ENCODE measurements at regions not wholly inside any gene's neighbourhood (a gene's known extent, or its start where the extent isn't known, plus 50 kb on each side); places are given as distances from the start of the nearest gene placed in this dataset.

DNA sequence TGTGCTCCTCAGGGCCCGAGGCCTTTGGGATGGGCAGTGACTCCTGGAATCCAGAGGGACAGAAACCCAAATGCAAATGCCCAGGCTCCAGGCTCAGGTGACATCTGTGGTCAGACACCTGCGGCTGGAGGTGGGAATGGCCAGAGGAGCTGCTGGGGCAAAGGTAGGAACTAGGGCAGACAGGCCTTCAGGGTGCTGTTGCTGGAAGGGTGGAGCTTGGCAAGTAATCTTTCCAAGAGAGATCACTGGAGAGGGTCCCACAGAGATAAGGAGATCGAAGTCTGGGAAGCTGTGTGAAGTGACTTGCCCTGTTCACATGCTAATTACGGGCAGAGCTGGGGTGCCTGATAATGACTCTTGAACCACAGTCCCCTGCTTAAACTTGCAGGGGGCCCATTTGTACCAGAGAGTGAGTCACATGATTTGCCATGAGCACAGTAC is 82.4 kb downstream of the ACAA2 start:
- TF ChIP-seq, protein P1, sequence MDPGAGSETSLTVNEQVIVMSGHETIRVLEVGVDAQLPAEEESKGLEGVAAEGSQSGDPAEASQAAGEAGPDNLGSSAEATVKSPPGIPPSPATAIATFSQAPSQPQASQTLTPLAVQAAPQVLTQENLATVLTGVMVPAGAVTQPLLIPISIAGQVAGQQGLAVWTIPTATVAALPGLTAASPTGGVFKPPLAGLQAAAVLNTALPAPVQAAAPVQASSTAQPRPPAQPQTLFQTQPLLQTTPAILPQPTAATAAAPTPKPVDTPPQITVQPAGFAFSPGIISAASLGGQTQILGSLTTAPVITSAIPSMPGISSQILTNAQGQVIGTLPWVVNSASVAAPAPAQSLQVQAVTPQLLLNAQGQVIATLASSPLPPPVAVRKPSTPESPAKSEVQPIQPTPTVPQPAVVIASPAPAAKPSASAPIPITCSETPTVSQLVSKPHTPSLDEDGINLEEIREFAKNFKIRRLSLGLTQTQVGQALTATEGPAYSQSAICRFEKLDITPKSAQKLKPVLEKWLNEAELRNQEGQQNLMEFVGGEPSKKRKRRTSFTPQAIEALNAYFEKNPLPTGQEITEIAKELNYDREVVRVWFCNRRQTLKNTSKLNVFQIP (CRISPR knock-in tag; IDR thresholded peaks at IDR 0.05; ENCODE audit: borderline replicate concordance, low read depth), result no peak
- TF ChIP-seq, protein P2, sequence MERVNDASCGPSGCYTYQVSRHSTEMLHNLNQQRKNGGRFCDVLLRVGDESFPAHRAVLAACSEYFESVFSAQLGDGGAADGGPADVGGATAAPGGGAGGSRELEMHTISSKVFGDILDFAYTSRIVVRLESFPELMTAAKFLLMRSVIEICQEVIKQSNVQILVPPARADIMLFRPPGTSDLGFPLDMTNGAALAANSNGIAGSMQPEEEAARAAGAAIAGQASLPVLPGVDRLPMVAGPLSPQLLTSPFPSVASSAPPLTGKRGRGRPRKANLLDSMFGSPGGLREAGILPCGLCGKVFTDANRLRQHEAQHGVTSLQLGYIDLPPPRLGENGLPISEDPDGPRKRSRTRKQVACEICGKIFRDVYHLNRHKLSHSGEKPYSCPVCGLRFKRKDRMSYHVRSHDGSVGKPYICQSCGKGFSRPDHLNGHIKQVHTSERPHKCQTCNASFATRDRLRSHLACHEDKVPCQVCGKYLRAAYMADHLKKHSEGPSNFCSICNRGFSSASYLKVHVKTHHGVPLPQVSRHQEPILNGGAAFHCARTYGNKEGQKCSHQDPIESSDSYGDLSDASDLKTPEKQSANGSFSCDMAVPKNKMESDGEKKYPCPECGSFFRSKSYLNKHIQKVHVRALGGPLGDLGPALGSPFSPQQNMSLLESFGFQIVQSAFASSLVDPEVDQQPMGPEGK (CRISPR knock-in tag; IDR thresholded peaks at IDR 0.05; ENCODE audit: borderline replicate concordance), result no peak
- TF ChIP-seq ZFP3 (CRISPR knock-in tag; IDR thresholded peaks at IDR 0.05) (no peak), ARNTL (CRISPR knock-in tag; IDR thresholded peaks at IDR 0.05; ENCODE audit: borderline replicate concordance, low read depth) (no peak), RARB (CRISPR knock-in tag; IDR thresholded peaks at IDR 0.05) (no peak), ZFP30 (CRISPR knock-in tag; IDR thresholded peaks at IDR 0.05) (no peak), ISL1 (CRISPR knock-in tag; IDR thresholded peaks at IDR 0.05) (no peak), ZC3H10 (CRISPR knock-in tag; IDR thresholded peaks at IDR 0.05) (no peak), CSDC2 (CRISPR knock-in tag; IDR thresholded peaks at IDR 0.05) (no peak)
- TF ChIP-seq, protein P3, sequence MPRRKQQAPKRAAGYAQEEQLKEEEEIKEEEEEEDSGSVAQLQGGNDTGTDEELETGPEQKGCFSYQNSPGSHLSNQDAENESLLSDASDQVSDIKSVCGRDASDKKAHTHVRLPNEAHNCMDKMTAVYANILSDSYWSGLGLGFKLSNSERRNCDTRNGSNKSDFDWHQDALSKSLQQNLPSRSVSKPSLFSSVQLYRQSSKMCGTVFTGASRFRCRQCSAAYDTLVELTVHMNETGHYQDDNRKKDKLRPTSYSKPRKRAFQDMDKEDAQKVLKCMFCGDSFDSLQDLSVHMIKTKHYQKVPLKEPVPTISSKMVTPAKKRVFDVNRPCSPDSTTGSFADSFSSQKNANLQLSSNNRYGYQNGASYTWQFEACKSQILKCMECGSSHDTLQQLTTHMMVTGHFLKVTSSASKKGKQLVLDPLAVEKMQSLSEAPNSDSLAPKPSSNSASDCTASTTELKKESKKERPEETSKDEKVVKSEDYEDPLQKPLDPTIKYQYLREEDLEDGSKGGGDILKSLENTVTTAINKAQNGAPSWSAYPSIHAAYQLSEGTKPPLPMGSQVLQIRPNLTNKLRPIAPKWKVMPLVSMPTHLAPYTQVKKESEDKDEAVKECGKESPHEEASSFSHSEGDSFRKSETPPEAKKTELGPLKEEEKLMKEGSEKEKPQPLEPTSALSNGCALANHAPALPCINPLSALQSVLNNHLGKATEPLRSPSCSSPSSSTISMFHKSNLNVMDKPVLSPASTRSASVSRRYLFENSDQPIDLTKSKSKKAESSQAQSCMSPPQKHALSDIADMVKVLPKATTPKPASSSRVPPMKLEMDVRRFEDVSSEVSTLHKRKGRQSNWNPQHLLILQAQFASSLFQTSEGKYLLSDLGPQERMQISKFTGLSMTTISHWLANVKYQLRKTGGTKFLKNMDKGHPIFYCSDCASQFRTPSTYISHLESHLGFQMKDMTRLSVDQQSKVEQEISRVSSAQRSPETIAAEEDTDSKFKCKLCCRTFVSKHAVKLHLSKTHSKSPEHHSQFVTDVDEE (CRISPR knock-in tag; IDR thresholded peaks at IDR 0.05), result no peak
- TF ChIP-seq, protein P4, sequence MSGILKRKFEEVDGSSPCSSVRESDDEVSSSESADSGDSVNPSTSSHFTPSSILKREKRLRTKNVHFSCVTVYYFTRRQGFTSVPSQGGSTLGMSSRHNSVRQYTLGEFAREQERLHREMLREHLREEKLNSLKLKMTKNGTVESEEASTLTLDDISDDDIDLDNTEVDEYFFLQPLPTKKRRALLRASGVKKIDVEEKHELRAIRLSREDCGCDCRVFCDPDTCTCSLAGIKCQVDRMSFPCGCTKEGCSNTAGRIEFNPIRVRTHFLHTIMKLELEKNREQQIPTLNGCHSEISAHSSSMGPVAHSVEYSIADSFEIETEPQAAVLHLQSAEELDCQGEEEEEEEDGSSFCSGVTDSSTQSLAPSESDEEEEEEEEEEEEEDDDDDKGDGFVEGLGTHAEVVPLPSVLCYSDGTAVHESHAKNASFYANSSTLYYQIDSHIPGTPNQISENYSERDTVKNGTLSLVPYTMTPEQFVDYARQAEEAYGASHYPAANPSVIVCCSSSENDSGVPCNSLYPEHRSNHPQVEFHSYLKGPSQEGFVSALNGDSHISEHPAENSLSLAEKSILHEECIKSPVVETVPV (CRISPR knock-in tag; IDR thresholded peaks at IDR 0.05), result no peak

Measured in SK-N-SH treated with all-trans-retinoic acid at 6 μM for 48 hours (cell line).